ENCODE measurements at regions not wholly inside any gene's neighbourhood (a gene's known extent, or its start where the extent isn't known, plus 50 kb on each side); places are given as distances from the start of the nearest gene placed in this dataset.
A peak's percentile ranks its signal among the peaks of the same experiment; 100 is the strongest.

- no peak for DNase-seq
Observed at GRCh38 chr3:10741891-10742671, 73.9 kb upstream of the SLC6A11 start.

GRCh38 chr3:10743366-10744097 lies 72.5 kb upstream of the SLC6A11 start:
- DNase-seq = no peak

GRCh38 chr3:10744098-10744465 lies 71.9 kb upstream of the SLC6A11 start:
- DNase-seq = no peak

GRCh38 chr3:10745392-10745791 lies 70.6 kb upstream of the SLC6A11 start:
- no peak for DNase-seq

- no peak for DNase-seq
Observed at GRCh38 chr3:10746001-10746400, 70.0 kb upstream of the SLC6A11 start.

- DNase-seq = no peak
Observed at GRCh38 chr3:10746684-10747083, 69.3 kb upstream of the SLC6A11 start.

- no peak for DNase-seq
Observed at GRCh38 chr3:10747341-10747740, 68.7 kb upstream of the SLC6A11 start.

GRCh38 chr3:10748040-10748439 lies 68.0 kb upstream of the SLC6A11 start:
- no peak for DNase-seq

GRCh38 chr3:10753964-10754363 lies 62.1 kb upstream of the SLC6A11 start:
- DNase-seq = peak; percentile 45

- no peak for DNase-seq
Observed at GRCh38 chr3:10756546-10756945, 59.5 kb upstream of the SLC6A11 start.

- DNase-seq = no peak
Observed at GRCh38 chr3:10757021-10757820, 58.8 kb upstream of the SLC6A11 start.

- no peak for DNase-seq
Observed at GRCh38 chr3:10757821-10758130, 58.3 kb upstream of the SLC6A11 start.

GRCh38 chr3:10758304-10759037 lies 57.6 kb upstream of the SLC6A11 start:
- peak; percentile 55 for DNase-seq

GRCh38 chr3:10759495-10759894 lies 56.5 kb upstream of the SLC6A11 start:
- no peak for DNase-seq

- DNase-seq = no peak
Observed at GRCh38 chr3:10760199-10760598, 55.8 kb upstream of the SLC6A11 start.

- no peak for DNase-seq
Observed at GRCh38 chr3:10761583-10761982, 54.4 kb upstream of the SLC6A11 start.

GRCh38 chr3:10762116-10762515 lies 53.9 kb upstream of the SLC6A11 start:
- no peak for DNase-seq

GRCh38 chr3:10762611-10763247 lies 53.3 kb upstream of the SLC6A11 start:
- DNase-seq = no peak

GRCh38 chr3:10763248-10763620 lies 52.8 kb upstream of the SLC6A11 start:
- no peak for DNase-seq

GRCh38 chr3:10763817-10764258 lies 52.2 kb upstream of the SLC6A11 start:
- no peak for DNase-seq

GRCh38 chr3:10764259-10765051 lies 51.6 kb upstream of the SLC6A11 start:
- no peak for DNase-seq
